NCI-H2171 (cell line): ENCODE measurements at regions not wholly inside any gene's neighbourhood (a gene's known extent, or its start where the extent isn't known, plus 50 kb on each side); places are given as distances from the start of the nearest gene placed in this dataset.

ENCODE experiments used
- DNase-seq: peaks from one replicate; lab custom pipeline; 2025; lab: John Stamatoyannopoulos, UW

- no peak for DNase-seq
Measured at GRCh38 chr18:75904416-75904815, 476.9 kb upstream of the SMIM21 start.

- no peak for DNase-seq
Measured at GRCh38 chr18:75898651-75899050, 471.1 kb upstream of the SMIM21 start.

DNA sequence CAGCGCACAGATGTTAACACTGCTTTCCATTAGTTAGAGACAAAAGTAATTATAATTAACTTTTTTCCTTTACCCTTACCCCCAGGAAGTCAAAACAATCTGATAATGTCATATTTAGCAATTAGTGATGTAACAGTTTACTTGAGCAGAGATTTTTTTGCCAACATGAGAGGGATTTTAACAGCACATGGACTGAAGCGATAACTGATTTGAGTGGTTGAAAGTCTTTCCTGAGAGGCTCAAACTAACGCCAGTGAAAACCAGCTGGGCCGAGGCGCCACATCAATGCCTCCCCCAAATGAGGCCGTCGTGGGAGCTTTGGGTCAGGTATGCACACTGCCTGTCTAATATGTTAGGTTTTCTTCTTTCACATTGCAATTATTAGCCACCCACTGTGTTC lies 469.9 kb upstream of the SMIM21 start:
- DNase-seq: no peak

DNA sequence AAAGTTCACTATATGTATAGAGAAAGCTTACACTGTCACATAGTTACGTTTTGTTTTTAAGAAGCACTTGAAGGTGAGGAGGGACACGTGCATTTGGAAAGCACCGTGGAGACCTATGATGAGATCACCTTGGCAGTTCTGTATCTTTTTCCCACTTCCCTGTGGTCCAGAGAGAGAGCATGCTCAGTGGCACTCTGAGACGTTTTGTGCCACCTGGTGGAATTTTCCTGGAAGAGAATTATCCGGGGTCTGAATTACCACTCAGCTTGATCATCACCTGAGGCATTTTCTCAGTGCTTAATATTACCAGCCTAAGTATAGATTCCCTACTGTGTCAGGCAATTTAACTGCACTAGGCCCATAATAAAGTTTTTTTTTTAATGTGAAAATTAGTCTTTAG lies 469.4 kb upstream of the SMIM21 start:
- DNase-seq: no peak

GRCh38 chr18:75895135-75895534 lies 467.6 kb upstream of the SMIM21 start:
- DNase-seq: no peak

DNA sequence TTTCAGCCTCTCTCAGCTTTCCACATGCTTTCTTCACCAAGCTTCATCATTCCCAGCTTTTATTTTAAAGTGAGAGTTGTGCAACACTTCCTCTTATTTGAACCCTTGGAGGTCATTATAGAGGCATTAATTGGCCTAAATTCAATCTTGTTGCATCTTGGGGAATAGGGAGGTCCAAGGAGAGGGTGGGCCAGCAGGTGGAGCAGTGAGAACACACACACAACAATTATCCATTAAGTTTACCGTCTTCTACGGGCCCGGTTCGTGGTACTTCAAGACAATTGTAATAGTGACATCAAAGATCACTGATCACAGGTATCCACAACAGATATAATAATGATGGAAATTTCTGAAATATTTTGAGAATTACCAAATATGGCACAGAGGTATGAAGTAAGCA lies 457.2 kb upstream of the SMIM21 start:
- no peak for DNase-seq

GRCh38 chr18:75880925-75881504 lies 453.5 kb upstream of the SMIM21 start:
- no peak for DNase-seq

GRCh38 chr18:75880266-75880665 lies 452.8 kb upstream of the SMIM21 start:
- no peak for DNase-seq

- DNase-seq: no peak
Measured at GRCh38 chr18:75879196-75879595, 451.7 kb upstream of the SMIM21 start.

DNA sequence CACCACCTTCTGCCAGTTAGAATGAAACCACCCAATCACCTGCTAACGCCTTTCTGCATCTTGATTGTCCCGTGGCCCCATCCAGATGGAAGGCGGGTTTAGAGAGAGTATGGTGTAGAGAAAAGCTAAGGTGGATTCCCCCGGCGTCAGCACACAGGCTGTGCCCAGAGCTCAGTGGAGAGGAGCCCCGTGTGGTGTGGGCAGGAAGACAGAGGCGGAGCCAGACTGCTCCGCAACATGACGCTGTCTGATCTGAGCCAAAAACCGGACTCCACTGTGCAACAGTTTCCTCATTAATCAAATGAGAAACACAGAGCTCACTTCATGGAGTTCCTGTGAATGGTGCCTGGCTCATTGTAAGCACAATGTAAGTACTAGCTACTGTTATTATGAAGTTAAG lies 448.1 kb upstream of the SMIM21 start:
- no peak for DNase-seq

DNA sequence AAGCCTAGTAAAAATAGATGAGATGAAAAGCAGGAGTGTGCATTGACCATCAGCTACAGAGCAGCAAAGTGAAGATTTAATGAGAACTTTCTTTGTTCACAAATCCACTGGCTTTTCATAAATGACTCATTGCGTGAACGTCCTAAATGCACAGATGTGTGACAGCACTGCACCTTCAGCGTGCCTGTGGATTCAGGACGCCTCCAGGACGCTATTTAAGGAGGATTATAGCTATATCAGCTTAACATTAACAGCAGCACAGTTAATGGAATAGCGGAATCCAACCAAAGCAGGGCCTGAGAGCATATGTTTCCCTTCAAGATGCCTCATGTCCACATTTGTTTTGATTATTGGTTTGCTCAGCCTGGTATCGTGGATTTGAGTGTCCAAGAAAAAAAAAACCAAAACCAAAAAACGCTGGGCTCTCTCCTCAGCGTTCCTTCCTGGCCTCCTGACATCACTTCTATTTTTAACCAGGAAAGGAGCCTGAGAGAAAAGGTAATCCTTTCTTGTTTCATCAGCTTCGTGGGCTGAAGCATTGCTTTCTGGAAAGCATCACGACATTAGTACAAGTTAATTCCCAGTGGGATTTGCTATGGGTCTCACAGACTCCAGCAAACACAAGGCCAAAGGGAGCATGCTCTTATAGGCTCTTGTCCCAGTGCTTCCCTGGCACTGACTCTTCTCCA lies 447.0 kb upstream of the SMIM21 start:
- DNase-seq: no peak

DNA sequence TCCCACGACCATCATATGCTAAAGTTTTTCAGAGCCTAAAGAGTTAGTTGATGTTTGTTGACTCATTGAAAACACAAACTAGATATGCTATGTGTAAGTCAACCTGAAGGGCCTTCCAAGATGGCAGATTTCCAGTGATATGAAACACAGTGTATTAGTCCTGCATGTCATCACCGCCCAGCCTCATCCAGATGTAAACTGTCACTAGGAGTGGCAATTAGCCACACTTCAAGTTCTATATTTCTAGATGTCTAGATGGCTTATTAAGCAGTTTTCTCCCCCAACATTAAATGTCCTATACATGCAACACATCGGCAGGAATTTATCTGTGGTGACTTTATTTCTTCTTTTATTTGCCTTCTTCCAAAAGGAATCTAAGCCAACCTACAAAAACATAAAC lies 444.1 kb upstream of the SMIM21 start:
- DNase-seq: no peak

DNA sequence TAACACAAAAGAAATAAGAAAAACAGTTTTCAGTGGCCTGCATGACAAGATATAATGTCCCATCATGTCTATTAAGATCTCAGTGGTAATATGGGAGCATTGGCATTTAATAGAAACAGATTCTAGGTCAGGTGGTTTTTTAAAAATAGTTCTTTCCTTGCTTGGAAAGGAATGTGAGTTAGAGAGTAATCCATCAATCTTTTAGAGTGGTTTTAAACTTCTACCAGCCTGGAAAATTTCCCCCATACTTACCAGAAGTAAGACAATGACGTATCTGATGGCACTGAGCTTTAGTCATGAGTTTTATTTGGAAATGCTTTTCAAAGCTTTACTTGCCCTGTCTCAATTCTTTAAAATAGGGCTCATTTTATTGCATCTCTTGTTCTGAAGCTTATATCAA lies 441.7 kb upstream of the SMIM21 start:
- DNase-seq: no peak

GRCh38 chr18:75868031-75868430 lies 440.5 kb upstream of the SMIM21 start:
- DNase-seq: no peak

- DNase-seq: no peak
Measured at GRCh38 chr18:75865639-75866038, 438.1 kb upstream of the SMIM21 start.

DNA sequence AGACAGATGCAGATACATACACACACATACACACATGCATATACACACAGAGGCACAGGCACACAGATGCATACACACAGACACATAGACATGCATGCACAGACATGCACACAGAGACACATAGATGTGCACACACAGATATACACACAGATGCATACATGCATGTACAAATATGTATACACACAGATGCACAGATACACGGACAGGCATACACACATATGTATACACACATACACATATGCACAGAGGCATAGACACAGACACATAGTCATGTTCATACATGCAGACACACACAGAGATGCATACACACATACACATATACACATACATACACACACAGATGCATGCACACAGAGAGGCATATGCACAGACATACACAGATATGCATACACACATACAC lies 437.3 kb upstream of the SMIM21 start:
- no peak for DNase-seq

GRCh38 chr18:75863696-75864095 lies 436.2 kb upstream of the SMIM21 start:
- no peak for DNase-seq

- no peak for DNase-seq
Measured at GRCh38 chr18:75862458-75862857, 435.0 kb upstream of the SMIM21 start.

DNA sequence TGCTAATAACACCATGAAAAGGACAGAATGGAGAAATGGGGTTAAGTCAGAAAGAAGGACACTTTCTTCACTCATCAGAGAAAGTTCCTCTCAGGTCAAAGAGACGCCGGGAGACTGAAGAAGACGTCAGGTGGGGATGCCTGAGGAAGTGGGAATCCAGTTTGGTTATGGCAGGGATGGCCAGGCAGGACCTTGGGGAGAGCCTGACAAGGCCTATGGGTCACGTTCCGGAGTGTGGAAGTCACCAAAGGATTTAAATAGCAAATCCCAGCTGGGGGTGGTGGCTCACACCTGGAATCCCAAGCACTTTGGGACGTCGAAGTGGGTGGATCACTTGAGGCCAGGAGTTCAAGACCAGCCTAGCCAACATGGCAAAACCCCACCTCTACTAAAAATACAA lies 432.7 kb upstream of the SMIM21 start:
- no peak for DNase-seq

DNA sequence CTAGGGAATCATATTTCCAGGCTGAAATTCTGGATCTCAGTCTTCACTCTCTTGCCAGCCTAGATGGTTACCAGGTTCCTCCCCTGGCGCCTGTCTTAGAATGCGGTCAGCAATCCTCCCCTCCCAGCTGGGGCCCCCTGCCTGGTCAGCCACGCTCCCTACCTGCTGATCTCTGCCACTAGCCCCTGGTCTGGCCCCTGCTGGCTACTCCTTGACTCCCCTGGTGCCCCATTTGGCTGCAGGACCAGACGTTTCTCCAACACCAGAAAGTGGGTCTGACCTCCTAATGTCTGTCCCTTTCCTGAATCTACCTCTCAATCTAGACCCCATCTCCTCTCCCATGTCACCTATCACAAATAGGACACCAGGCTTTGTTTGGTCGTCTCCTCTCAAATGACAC lies 432.0 kb upstream of the SMIM21 start:
- no peak for DNase-seq

DNA sequence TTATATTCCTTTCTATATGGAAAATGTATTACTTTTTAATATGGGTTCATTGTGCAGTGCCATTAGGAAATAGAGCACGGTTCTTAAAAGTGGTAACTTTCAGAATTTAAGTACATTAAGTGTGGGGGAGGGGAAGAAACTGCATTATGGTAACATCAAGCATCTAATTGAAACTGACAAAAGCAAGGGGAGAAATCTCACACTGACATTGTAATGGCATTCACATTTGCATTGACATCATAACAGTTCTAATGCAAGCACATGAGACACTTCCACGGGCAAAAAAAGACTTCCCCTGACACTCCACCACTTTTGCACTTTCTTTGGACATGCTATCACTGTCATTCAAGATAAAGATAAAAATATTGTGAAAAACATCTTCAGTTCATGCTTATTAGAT lies 431.3 kb upstream of the SMIM21 start:
- no peak for DNase-seq

DNA sequence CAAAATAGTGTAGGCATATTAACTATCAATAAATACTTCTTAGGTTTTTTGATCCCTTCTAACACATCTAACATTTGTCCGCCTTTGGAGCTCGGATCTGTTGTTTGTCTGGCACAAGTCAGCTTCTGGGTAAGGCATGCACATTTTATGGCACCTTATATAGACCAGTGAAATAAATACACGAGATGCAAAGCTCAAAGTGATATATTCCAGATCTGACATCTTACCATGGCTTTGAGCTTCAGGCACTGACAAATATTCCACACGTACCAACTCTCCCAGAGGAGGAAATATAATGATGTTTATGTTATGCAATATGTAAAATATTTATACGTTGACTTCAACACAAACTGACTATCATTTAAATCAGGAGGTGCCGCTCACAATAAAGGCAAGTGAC lies 430.1 kb upstream of the SMIM21 start:
- no peak for DNase-seq

GRCh38 chr18:75854808-75855207 lies 427.3 kb upstream of the SMIM21 start:
- DNase-seq: no peak

DNA sequence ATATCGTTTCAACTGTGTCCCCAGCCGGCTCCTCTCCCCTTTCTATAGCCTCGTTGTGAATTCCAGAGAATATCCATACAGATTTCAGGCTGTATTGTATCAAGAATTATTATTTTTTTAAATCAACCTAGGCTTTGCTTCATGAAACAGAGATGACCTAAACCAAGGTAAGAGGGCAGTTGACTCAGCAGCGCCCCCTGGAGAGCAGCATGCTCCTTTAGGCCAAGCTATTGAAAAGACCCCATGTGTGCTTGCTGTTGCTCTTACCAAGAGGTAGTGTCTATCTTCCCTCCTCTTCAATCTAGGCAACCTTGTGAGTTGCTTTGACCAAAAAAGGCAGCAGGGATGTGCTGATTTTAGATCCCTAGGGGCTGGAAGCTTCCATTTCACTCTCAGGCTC lies 426.7 kb upstream of the SMIM21 start:
- DNase-seq: no peak
